Erythroblast (primary cell): ENCODE measurements at regions not wholly inside any gene's neighbourhood (a gene's known extent, or its start where the extent isn't known, plus 50 kb on each side); places are given as distances from the start of the nearest gene placed in this dataset.

Source experiments
- DNase-seq, 2 experiments: peaks; one replicate each; lab custom pipeline; 2025; lab: John Stamatoyannopoulos, UW
- GATA1 ChIP-seq: IDR thresholded peaks from 2 replicates; pipeline ENCODE4 v1.6.1; 2011; ENCODE audit warnings: low read depth, mild to moderate bottlenecking, control low read depth, low read length, moderate library complexity
- POLR2A ChIP-seq: IDR thresholded peaks from 2 replicates; pipeline ENCODE4 v1.6.1; 2011; ENCODE audit warnings: mild to moderate bottlenecking, low read length

- no peak for DNase-seq
- TF ChIP-seq POLR2A (no peak), GATA1 (no peak)
Observed at GRCh38 chr5:174832811-174833210, 108.4 kb downstream of the MSX2 start.

GRCh38 chr5:174832025-174832424 lies 107.6 kb downstream of the MSX2 start:
- no peak for DNase-seq
- TF ChIP-seq GATA1 = no peak

- DNase-seq = no peak
- TF ChIP-seq POLR2A (no peak), GATA1 (no peak)
Observed at GRCh38 chr5:174831031-174831660, 106.8 kb downstream of the MSX2 start.

GRCh38 chr5:174829511-174829864 lies 105.1 kb downstream of the MSX2 start:
- TF ChIP-seq GATA1 (no peak), POLR2A (no peak)
- DNase-seq = no peak

- no peak for DNase-seq
- TF ChIP-seq GATA1 (no peak), POLR2A (no peak)
Observed at GRCh38 chr5:174828804-174829510, 104.6 kb downstream of the MSX2 start.

- no peak for TF ChIP-seq GATA1
- TF ChIP-seq POLR2A = no peak
- DNase-seq = no peak
Observed at GRCh38 chr5:174827558-174827957, 103.2 kb downstream of the MSX2 start.

GRCh38 chr5:174825587-174825986 lies 101.2 kb downstream of the MSX2 start:
- TF ChIP-seq GATA1 = no peak
- no peak for TF ChIP-seq POLR2A
- DNase-seq = no peak

GRCh38 chr5:174818430-174818829 lies 94.0 kb downstream of the MSX2 start:
- DNase-seq = no peak
- TF ChIP-seq POLR2A = no peak
- no peak for TF ChIP-seq GATA1

GRCh38 chr5:174817610-174818009 lies 93.2 kb downstream of the MSX2 start:
- TF ChIP-seq GATA1 = no peak
- TF ChIP-seq POLR2A = no peak
- DNase-seq = no peak

GRCh38 chr5:174816858-174817257 lies 92.5 kb downstream of the MSX2 start:
- TF ChIP-seq GATA1 = no peak
- no peak for TF ChIP-seq POLR2A
- DNase-seq = no peak

- TF ChIP-seq POLR2A = no peak
- no peak for TF ChIP-seq GATA1
- no peak for DNase-seq
Observed at GRCh38 chr5:174811438-174811837, 87.1 kb downstream of the MSX2 start.

- no peak for TF ChIP-seq GATA1
- no peak for TF ChIP-seq POLR2A
- DNase-seq = no peak
Observed at GRCh38 chr5:174810796-174811195, 86.4 kb downstream of the MSX2 start.

GRCh38 chr5:174807471-174807870 lies 83.1 kb downstream of the MSX2 start:
- TF ChIP-seq GATA1 (no peak), POLR2A (no peak)
- no peak for DNase-seq

- DNase-seq = no peak
- TF ChIP-seq POLR2A = no peak
- TF ChIP-seq GATA1 = no peak
Observed at GRCh38 chr5:174806729-174807128, 82.3 kb downstream of the MSX2 start.

GRCh38 chr5:174801798-174802197 lies 77.4 kb downstream of the MSX2 start:
- DNase-seq = no peak
- TF ChIP-seq GATA1 (no peak), POLR2A (no peak)
